ENCODE measurements at regions not wholly inside any gene's neighbourhood (a gene's known extent, or its start where the extent isn't known, plus 50 kb on each side); places are given as distances from the start of the nearest gene placed in this dataset.
"Not testable (repeated sequence)": the region's sequence is repeated elsewhere in the genome, so short reads cannot be mapped to it uniquely, and the experiment has no call there.

- no peaks in the 10 kb centered on the region for H3K9me3 ChIP-seq
- TF ChIP-seq CTCF (IDR thresholded peaks at IDR 0.05) = no peak
- no peaks in the 10 kb centered on the region for H3K36me3 ChIP-seq
- DNase-seq = no peak
- H3K27ac ChIP-seq = no peak overlapping the region
- intact Hi-C loops (cut with DNase I; ENCODE audit: low total_unique reads) = no loop called here
- no peaks in the 10 kb centered on the region for H3K27me3 ChIP-seq
- no peak overlapping the region for H3K4me3 ChIP-seq
- peaks cover 0 to 15% (median 8%) of the 10 kb centered on the region in 4 donors for H3K4me1 ChIP-seq
These were observed 128.5 kb upstream of the RGS6 start for GRCh38 chr14:71803539-71804260.

GRCh38 chr14:71804992-71805391, 127.2 kb upstream of the RGS6 start:
- no peaks in the 10 kb centered on the region for H3K36me3 ChIP-seq
- no peaks in the 10 kb centered on the region for H3K27me3 ChIP-seq
- intact Hi-C loops (cut with DNase I; ENCODE audit: low total_unique reads) = no loop called here
- peaks cover 0 to 5% (median 3%) of the 10 kb centered on the region in 4 donors for H3K4me1 ChIP-seq
- TF ChIP-seq CTCF (IDR thresholded peaks at IDR 0.05) = no peak
- H3K9me3 ChIP-seq = no peaks in the 10 kb centered on the region
- DNase-seq = no peak
- H3K27ac ChIP-seq = no peak overlapping the region
- no peak overlapping the region for H3K4me3 ChIP-seq

DNA sequence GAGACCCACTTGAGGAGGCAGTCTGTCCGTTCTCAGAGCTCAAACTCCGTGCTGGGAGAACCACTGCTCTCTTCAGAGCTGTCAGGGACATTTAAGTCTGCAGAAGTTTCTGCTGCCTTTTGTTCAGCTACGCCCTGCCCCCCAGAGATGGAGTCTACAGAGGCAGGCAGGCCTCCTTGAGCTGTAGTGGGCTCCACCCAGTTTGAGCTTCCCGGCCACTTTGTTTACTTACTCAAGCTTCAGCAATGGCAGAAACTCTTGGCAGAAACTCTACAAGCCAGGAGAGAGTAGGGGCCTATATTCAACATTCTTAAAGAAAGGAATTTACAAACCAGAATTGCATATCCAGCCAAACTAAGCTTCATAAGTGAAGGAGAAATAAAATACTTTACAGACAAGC, 125.2 kb upstream of the RGS6 start:
- H3K27ac ChIP-seq; H3K9me3 ChIP-seq; H3K4me1 ChIP-seq; H3K4me3 ChIP-seq; DNase-seq; H3K36me3 ChIP-seq; intact Hi-C loops (cut with DNase I; ENCODE audit: low total_unique reads); H3K27me3 ChIP-seq: not testable (repeated sequence)

GRCh38 chr14:71810800-71811199, 121.4 kb upstream of the RGS6 start:
- H3K9me3 ChIP-seq; H3K36me3 ChIP-seq; intact Hi-C loops (cut with DNase I; ENCODE audit: low total_unique reads); H3K4me3 ChIP-seq; H3K4me1 ChIP-seq; DNase-seq; H3K27ac ChIP-seq; H3K27me3 ChIP-seq: not testable (repeated sequence)

GRCh38 chr14:71812693-71813092, 119.5 kb upstream of the RGS6 start:
- Histone ChIP-seq H3K9me3 (no peaks in the 10 kb centered on the region), H3K27me3 (no peaks in the 10 kb centered on the region), H3K4me3 (no peak overlapping the region), H3K4me1 (no peaks in the 10 kb centered on the region), H3K27ac (no peak overlapping the region), H3K36me3 (no peaks in the 10 kb centered on the region)
- DNase-seq = no peak
- TF ChIP-seq CTCF (IDR thresholded peaks at IDR 0.05) = no peak
- intact Hi-C loops (cut with DNase I; ENCODE audit: low total_unique reads) = no loop called here

DNA sequence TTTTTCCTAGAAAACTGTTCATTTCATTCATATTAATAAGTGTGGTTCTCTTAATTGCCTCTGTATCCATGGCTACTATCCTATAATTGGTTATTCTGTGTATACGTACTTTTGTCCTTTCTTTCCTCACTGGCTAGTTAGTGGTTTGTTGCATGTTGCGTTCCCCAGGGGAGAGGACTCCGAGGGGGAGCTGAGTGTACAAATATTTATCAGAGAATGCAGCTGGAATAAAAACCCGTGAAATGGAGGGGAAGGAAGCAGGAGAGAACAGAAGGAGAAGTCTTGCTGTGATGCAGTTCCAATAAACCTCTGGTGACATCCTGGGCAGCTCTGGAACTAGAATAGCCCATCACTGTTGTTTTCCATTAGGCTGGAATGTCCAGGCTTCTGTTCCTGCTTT, 117.1 kb upstream of the RGS6 start:
- H3K27me3 ChIP-seq = no peaks in the 10 kb centered on the region
- H3K36me3 ChIP-seq = no peaks in the 10 kb centered on the region
- no peak for DNase-seq
- no peak overlapping the region for H3K27ac ChIP-seq
- TF ChIP-seq CTCF (IDR thresholded peaks at IDR 0.05) = no peak
- no peak overlapping the region for H3K4me3 ChIP-seq
- H3K9me3 ChIP-seq = no peaks in the 10 kb centered on the region
- intact Hi-C loops (cut with DNase I; ENCODE audit: low total_unique reads) = no loop called here
- no peaks in the 10 kb centered on the region for H3K4me1 ChIP-seq

GRCh38 chr14:71824816-71825215, 107.4 kb upstream of the RGS6 start:
- no peaks in the 10 kb centered on the region for H3K9me3 ChIP-seq
- intact Hi-C loops (cut with DNase I; ENCODE audit: low total_unique reads) = no loop called here
- no peaks in the 10 kb centered on the region for H3K4me1 ChIP-seq
- H3K36me3 ChIP-seq = no peaks in the 10 kb centered on the region
- H3K27me3 ChIP-seq = no peaks in the 10 kb centered on the region
- H3K27ac ChIP-seq = no peak overlapping the region
- TF ChIP-seq CTCF (IDR thresholded peaks at IDR 0.05) = no peak
- DNase-seq = no peak
- H3K4me3 ChIP-seq = no peak overlapping the region

All from tibial artery (tissue), 4 donors.